ENCODE measurements at regions not wholly inside any gene's neighbourhood (a gene's known extent, or its start where the extent isn't known, plus 50 kb on each side); places are given as distances from the start of the nearest gene placed in this dataset.
"Not testable (repeated sequence)": the region's sequence is repeated elsewhere in the genome, so short reads cannot be mapped to it uniquely, and the experiment has no call there.

DNA sequence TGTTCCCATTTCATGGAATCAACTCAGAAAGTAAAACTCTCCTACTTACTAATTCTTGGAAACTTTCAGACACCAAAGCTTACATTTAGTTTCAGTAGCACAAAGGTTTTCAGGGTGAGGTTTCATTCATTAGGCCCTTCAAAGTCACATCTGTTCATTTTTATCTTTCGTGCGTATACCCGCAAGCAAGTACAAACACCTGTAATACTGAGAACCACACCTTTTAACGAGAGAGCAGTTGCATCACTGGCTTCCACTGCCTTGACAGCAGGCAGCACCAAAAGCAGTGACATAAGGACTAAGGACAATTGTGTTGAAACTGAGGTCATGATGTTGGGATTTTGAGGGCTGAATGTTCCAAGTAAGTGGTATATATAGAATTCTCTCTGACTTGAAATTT is 60.5 kb downstream of the GOLGA6L22 start:
- H3K27ac ChIP-seq; H3K9me3 ChIP-seq; H3K27me3 ChIP-seq; H3K4me3 ChIP-seq; H3K4me1 ChIP-seq; H3K36me3 ChIP-seq; DNase-seq (ENCODE audit: low spot score in 2 of 2): not testable (repeated sequence)
- WGBS: no CpG with 5 or more reads among the region's 4 CpGs

DNA sequence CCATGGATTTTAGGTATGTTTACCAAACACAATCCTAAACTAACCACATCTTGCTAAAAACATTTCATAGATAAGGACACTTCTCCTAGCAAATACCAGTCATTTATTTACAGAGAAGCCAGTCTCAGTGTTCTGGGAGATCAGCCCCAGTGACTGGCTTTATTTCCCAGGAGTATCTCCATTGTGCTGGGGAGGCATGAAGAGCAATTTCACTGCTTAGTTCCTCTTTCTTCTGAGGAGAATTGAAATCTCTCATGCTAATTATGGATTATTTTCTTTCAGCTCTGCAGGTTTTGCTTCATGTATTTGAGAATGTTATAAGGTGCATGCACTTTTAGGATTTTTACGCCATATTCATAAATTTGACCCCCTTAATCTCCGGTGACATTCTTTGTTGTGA is 67.8 kb downstream of the GOLGA6L22 start:
- DNase-seq (ENCODE audit: low spot score in 2 of 2); H3K4me3 ChIP-seq; H3K4me1 ChIP-seq; H3K9me3 ChIP-seq; H3K27me3 ChIP-seq; H3K36me3 ChIP-seq; H3K27ac ChIP-seq: not testable (repeated sequence)
- no CpG with 5 or more reads among the region's 2 CpGs for WGBS

DNA sequence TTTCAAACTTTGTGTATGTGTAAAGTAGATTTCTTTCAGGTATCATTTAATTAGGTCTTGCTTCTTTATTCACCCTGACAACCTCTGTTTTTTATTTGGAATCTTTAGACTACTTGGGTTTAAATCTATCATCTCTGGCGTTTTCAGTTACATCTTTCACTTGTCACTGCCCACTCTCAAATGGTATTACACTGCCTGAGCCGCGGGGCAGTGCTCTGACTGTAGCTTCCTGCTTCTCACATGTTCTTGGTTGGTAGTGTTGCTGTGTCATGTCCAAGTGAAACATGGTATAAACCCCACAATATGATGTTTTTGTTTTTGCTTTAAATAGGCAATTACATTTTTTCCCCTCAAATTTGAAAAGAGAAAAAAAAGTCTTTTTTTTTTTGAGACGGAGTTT is 68.3 kb downstream of the GOLGA6L22 start:
- H3K27ac ChIP-seq; H3K4me3 ChIP-seq; DNase-seq (ENCODE audit: low spot score in 2 of 2); H3K4me1 ChIP-seq; H3K9me3 ChIP-seq; H3K27me3 ChIP-seq; H3K36me3 ChIP-seq: not testable (repeated sequence)
- 65% methylated on average over 3 of the region's 4 CpGs for WGBS

DNA sequence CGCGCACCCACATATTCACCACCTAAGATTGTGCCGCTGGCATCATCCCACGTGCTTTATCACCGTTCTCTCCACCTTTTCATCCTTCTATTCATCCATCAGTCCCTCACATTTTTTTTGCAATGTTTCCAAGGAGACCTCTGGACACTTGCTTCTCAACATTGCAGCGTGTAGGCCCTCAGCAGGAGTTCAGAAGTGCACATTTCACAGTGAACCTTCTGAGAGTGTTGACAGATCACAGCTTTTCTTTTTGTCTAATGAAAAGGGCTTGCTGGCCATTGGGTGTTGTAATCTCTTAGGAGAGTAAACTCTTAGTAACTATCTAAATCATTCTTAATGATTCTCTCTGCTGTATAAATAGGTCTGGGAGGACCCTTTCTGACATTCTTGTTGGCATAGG is 70.5 kb downstream of the GOLGA6L22 start:
- not testable (repeated sequence) for H3K9me3 ChIP-seq; H3K27me3 ChIP-seq; H3K36me3 ChIP-seq; H3K4me1 ChIP-seq; H3K4me3 ChIP-seq; DNase-seq (ENCODE audit: low spot score in 2 of 2); H3K27ac ChIP-seq
- WGBS: no CpG with 5 or more reads among the region's 6 CpGs

DNA sequence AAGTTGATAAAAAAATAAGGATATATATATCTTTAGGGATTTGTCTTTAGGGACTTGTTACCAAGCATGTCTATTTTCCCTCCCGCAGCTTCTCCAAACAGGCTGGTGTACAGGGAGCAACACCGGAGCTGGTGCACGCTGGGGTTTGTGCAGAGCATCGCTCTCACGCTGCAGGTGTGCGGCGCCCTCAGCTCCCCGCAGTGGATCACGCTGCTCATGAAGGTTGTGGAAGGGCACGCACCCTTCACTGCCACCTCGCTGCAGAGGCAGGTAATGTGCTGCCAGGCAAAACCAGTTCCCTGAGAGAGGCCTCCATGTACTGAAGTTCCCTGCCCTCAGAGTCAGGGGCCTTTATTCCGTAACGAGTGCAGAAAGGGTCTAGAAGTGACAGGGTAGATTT is 101.0 kb downstream of the GOLGA6L22 start:
- H3K36me3 ChIP-seq; H3K9me3 ChIP-seq; H3K27ac ChIP-seq; H3K27me3 ChIP-seq; H3K4me1 ChIP-seq; H3K4me3 ChIP-seq; DNase-seq (ENCODE audit: low spot score in 2 of 2): not testable (repeated sequence)
- WGBS: 86% methylated on average over 8 of the region's 13 CpGs

DNA sequence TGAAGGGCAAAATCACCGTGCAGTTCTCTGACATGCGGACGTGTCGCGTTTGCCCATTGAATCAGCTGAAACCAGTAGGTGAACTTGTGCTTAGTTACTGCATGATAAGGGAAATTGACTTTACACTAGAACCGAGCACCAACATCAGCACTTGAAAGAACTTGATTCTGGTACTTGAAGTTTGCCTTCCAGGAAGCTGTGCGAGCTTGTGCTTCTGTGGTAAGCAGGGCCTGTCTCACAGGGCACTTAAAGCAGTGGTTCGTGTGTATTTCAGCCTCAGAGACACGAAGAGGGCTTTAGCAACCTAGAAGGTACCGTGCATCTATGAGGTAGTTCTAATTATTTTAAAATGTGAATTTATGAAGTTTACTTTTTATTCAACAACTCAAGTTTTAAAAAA is 103.0 kb downstream of the GOLGA6L22 start:
- DNase-seq (ENCODE audit: low spot score in 2 of 2); H3K36me3 ChIP-seq; H3K4me3 ChIP-seq; H3K27ac ChIP-seq; H3K27me3 ChIP-seq; H3K9me3 ChIP-seq; H3K4me1 ChIP-seq: not testable (repeated sequence)
- no CpG with 5 or more reads among the region's 10 CpGs for WGBS

DNA sequence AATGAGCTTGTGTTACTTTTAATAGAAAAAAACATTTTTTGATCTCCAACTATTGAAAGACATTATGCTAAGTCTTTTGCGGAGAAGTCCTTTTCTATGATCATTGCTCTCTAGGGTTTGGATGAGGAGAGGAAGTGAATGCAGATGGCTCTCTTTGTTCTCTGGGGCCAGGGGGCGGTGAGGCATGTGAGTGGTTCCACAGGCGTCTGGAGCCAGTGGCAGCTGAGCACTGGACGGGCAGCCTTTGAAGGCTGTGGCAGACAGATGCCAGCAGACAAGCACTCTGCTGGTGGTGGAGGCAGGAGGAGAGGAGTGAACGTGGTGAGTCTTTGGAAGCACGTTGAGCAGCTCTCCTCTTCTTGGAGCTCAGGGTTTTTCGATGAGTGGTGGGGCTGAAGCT is 107.8 kb downstream of the GOLGA6L22 start:
- not testable (repeated sequence) for H3K4me1 ChIP-seq; H3K27ac ChIP-seq; H3K36me3 ChIP-seq; H3K4me3 ChIP-seq; H3K9me3 ChIP-seq; H3K27me3 ChIP-seq; DNase-seq (ENCODE audit: low spot score in 2 of 2)
- no CpG with 5 or more reads among the region's 7 CpGs for WGBS

DNA sequence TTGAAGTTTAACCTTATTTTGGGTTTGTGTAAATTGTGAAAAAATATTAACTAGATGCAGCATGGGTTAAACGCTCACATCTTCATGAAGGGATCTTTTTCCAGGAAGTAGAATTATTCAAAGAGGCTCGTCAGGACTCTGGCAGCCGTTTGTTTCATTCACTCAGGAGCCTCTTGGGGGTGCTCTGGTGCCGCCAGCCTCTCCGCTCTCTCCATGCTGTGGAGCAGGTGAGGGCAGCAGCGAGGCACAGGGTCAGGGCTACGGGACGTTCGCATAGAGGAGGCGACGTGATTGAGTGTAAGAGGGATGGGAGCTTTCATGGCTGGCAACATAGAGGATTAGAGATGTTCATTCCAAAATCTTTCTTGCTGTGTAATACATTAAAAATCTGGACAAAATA is 110.8 kb downstream of the GOLGA6L22 start:
- not testable (repeated sequence) for H3K27me3 ChIP-seq; H3K27ac ChIP-seq; H3K9me3 ChIP-seq; H3K4me1 ChIP-seq; DNase-seq (ENCODE audit: low spot score in 2 of 2); H3K4me3 ChIP-seq
- no CpG with 5 or more reads among the region's 11 CpGs for WGBS
- H3K36me3 ChIP-seq: peaks cover 12% of the 10 kb centered on the region

DNA sequence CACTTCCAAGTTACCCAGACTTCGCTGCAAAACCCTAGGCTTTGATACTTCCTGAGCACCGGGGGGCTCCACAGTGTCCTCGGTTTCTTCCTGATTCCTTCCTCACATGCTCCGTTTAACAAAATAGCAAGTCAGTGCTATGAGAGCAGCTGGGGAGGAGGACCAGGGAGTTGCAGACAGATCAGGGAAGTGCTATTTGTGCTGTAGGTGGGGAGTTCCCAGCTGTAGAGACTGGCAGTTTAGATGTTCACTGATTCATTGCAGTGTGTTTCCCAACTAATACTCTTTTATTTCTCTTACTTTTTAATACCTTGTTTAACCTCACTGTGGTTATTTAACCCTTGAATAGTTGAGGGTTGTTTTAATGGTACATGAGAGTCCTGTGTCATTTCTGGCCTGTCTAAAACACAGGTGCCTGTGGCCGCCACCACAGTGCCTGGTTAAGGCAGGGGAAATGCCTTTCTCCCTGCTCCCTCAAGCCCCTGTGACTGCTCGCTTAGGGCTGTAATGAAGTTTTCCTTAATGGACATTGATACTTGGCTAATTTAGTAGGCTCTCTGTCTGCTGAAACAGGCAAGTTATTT is 113.5 kb downstream of the GOLGA6L22 start:
- H3K36me3 ChIP-seq: peaks cover 12% of the 10 kb centered on the region
- not testable (repeated sequence) for H3K27me3 ChIP-seq; H3K27ac ChIP-seq; H3K4me1 ChIP-seq; H3K4me3 ChIP-seq; DNase-seq (ENCODE audit: low spot score in 2 of 2); H3K9me3 ChIP-seq
- WGBS: 100% methylated on average over 2 of the region's 6 CpGs

DNA sequence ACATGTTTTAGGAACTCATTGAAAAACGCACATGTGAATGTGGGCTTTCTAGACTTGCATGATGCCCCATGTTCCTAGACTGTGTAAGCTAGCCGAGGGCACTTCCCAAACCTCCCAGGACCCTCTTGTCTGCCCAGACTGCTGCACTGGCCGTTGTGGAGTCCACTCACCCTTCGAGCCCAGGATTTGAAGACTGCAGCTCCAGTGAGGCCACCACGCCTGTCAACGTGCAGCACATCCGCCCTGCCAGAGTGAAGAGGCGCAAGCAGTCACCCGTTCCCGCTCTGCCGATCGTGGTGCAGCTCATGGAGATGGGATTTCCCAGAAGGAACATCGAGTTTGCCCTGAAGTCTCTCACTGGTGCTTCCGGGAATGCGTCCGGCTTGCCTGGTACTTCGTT is 114.1 kb downstream of the GOLGA6L22 start:
- DNase-seq (ENCODE audit: low spot score in 2 of 2); H3K9me3 ChIP-seq; H3K27ac ChIP-seq; H3K4me3 ChIP-seq; H3K4me1 ChIP-seq; H3K27me3 ChIP-seq: not testable (repeated sequence)
- peaks cover 12% of the 10 kb centered on the region for H3K36me3 ChIP-seq
- 96% methylated on average over 13 of the region's 17 CpGs for WGBS

DNA sequence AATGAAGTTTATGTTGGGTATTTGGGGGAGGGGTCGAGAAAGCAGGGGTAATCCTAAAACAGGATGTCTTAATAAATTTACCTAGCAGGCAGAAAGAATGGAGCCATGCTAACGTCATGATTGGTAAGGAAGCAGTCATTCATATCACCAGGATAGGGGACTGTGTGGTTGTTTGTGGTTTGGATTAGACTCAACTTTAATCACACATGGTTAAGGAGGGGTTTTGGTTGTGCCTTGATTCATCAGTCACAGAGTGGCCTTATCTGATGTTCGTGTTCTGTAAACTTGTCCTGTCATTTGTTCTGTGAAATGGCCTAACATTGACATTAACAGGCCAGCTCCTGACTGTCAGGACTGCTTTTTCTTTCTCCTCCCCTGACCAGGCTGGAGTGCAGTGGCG is 119.1 kb downstream of the GOLGA6L22 start:
- DNase-seq (ENCODE audit: low spot score in 2 of 2); H3K27ac ChIP-seq; H3K36me3 ChIP-seq; H3K4me1 ChIP-seq; H3K9me3 ChIP-seq; H3K4me3 ChIP-seq; H3K27me3 ChIP-seq: not testable (repeated sequence)
- WGBS: no CpG with 5 or more reads among the region's 4 CpGs

DNA sequence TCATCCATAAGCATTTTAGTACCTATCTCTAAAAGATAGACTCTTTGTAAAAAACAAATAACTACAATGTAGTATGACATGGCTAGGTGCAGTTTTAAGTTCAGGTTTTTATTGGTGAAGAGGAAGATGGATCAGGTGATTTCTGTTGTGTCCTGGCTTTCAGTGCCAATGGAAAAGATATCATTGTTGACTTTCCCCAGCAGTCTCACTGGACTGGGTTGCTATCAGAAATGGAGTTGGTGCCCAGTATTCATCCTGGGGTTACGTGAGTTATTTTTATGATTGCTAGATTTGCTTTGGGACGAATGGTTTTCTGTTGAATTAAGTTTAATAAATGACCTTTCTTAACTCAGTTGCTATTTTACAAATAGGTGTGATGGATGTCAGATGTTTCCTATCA is 120.5 kb downstream of the GOLGA6L22 start:
- not testable (repeated sequence) for H3K27me3 ChIP-seq; DNase-seq (ENCODE audit: low spot score in 2 of 2); H3K4me1 ChIP-seq; H3K27ac ChIP-seq; H3K9me3 ChIP-seq; H3K36me3 ChIP-seq; H3K4me3 ChIP-seq
- no CpG with 5 or more reads among the region's 2 CpGs for WGBS

DNA sequence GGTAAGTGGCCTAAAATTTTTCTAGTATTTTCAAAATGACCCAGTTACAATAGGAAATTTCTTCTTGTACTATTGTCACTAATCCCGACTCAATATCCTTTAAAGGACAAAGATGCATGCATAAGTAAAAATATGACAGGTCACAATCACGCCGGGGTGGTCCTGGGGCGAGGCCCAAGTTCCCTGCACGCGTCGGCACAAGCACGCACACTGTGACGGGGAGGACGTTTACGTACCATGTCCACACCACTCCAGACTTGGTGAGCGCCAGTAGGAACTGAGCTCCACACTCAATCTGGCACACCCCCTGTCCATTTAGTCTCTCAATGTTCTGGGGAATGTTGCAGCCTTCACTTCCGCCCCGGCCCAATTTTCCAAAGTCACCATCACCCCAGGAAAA is 128.7 kb downstream of the GOLGA6L22 start:
- H3K27ac ChIP-seq; H3K4me3 ChIP-seq; H3K4me1 ChIP-seq; DNase-seq (ENCODE audit: low spot score in 2 of 2); H3K9me3 ChIP-seq; H3K36me3 ChIP-seq; H3K27me3 ChIP-seq: not testable (repeated sequence)
- WGBS: no CpG with 5 or more reads among the region's 14 CpGs

DNA sequence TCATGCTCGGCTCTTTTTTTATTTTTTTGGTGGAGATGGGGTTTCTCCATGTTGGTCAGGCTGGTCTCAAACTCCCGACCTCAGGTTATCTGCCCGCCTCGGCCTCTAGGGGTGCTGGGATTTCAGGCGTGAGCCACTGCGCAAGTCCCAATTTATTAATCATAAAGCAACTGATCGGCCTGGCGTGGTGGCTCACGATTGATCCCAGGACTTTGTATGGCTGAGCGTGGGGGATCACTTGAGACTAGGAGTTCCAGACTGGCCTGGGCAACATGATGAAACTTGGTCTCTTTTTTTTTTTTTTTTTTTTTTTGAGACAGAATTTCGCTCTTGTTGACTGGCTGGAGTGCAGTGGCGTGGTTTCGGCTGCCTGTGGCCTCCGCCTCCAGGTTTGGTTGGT is 139.8 kb downstream of the GOLGA6L22 start:
- H3K27ac ChIP-seq; H3K4me1 ChIP-seq; H3K36me3 ChIP-seq; H3K9me3 ChIP-seq; H3K27me3 ChIP-seq; H3K4me3 ChIP-seq; DNase-seq (ENCODE audit: low spot score in 2 of 2): not testable (repeated sequence)
- WGBS: 94% methylated on average over 14 of the region's 14 CpGs

DNA sequence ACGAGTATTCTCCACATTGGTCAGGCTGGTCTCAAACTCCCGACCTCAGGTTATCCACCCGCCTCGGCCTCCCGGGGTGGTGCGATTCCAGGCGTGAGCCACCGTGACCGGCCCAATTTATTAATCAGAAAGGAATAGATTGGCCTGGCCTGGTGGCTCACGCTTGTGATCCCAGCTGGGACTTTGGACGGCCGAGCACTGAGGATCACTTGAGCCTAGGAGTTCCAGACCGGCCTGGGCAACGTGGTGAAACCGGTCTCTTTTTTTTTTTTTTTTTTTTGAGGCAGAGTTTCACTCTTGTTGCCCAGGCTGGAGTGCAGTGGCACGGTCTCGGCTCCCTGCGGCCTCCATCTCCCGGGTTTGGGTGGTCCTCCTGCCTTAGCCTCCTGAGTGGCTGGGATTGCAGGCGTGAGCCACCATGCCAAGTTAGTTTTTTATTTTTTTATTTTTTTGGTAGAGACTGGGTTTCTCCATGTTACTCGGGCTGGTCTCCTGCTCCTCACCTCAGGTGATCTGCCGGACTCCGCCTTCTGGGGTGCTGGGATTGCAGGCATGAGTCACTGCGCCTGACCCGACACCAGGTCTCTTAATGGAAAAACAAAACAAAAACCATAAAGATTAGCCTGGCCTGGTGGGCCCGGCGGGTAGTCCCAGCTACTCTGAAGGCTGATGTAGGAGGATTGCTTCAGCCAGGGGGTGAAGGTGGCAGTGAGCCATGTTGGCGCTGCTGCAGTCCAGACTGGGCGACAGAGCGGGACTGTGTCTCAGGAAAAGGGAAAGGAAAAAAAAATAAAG is 141.0 kb downstream of the GOLGA6L22 start:
- WGBS: 91% methylated on average over 30 of the region's 30 CpGs
- H3K4me1 ChIP-seq; H3K27ac ChIP-seq; H3K9me3 ChIP-seq; H3K27me3 ChIP-seq; DNase-seq (ENCODE audit: low spot score in 2 of 2); H3K4me3 ChIP-seq; H3K36me3 ChIP-seq: not testable (repeated sequence)
